Umbilical cord (tissue), 1 donor: ENCODE measurements at regions not wholly inside any gene's neighbourhood (a gene's known extent, or its start where the extent isn't known, plus 50 kb on each side); places are given as distances from the start of the nearest gene placed in this dataset.
A peak's percentile ranks its signal among the peaks of the same experiment; 100 is the strongest.
"Not testable (repeated sequence)": the region's sequence is repeated elsewhere in the genome, so short reads cannot be mapped to it uniquely, and the experiment has no call there.

Source experiments
- DNase-seq: peaks from one replicate; pipeline ENCODE4 v3.0.0-alpha.2; 2015; ENCODE audit warnings: low spot score

DNA sequence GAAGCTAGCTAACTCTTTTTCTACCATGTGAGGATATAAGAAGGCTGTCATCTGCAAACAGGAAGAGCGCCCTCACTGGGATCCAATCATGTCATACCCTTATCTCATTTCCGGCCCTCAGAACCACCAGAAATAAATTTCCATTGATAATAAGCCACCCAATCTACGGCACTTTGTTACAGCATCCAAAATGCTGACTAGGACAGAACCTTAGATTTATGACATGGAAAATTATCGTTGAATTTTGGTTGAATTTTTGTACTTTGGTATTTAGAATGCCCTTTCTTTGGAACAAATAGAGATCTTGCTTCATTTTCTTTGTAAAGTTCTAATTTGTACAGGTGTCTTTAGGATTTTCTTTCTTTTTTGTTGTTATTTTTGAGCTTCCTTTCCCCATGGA, 53.3 kb upstream of the CYLC2 start:
- DNase-seq, result no peak

DNA sequence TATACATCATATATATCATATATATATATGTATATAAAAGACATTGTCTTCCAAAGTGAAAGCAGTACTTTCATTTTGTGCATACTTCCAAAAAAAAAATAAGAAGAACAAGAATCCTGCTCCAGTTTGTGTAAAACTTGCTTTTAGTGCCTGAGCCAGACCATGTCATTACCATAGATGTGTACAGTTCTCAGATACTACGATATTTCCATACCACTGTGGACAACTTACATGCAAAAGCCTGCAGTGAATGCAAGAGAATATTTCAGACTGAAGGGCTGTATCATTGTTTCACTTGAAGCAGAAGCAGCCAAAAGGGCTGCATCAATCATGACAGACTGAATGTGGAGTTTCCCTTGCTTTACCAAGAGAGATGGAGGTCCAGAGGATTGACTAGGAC, 72.6 kb upstream of the CYLC2 start:
- DNase-seq, result no peak

DNA sequence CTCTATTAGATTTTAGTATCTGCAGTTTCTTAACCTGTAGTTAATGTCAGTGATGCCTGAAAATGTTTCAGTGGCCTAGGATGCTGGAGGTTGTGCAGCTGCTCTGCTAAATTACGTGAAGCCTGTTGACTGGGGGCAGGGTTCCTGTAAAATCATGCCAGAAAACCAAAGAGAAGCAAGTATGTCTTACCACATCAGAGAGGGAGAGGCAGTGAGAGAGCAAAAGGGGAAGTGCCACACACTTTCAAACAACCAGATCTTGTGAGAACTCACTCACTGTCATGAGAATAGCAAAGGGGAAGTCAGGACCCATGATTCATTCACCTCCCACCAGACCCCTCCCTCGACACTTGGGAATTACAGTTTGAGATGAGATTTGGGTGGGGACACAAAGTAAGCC, 83.9 kb upstream of the CYLC2 start:
- DNase-seq, result no peak

DNA sequence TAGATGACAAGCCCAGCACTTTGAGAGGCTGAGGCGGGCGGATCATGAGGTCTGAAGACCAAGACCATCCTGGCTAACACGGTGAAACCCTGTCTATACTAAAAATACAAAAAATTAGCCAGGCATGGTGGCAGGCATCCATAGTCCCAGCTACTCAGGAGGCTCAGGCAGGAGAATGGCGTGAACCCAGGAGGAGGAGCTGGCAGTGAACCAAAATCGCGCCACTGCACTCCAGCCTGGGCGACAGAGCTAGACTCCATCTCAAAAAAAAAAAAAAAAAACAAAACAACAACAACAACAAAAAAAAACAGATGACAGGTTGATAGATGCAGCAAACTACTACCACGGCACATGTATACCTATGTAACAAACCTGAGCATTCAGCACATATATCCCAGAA, 89.3 kb upstream of the CYLC2 start:
- not testable (repeated sequence) for DNase-seq

DNA sequence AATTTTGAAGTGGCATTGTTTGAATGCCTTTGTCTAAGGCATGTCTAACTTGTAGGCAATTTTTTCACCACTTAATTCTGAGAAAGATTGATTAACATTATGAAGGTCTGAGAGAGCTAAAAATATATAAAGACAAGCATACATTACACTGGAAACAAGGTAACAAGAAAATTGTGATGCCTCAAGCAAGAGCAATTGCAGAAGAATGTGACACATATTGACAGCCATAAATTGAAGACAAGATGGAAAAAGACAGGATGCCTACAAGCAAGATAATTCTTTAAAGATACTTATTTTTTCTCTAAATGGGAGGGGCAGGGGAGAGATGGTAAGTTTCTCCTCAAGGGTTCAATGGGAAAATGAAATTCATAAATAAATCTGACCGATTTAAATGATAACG, 103.1 kb upstream of the CYLC2 start:
- DNase-seq, result no peak

DNA sequence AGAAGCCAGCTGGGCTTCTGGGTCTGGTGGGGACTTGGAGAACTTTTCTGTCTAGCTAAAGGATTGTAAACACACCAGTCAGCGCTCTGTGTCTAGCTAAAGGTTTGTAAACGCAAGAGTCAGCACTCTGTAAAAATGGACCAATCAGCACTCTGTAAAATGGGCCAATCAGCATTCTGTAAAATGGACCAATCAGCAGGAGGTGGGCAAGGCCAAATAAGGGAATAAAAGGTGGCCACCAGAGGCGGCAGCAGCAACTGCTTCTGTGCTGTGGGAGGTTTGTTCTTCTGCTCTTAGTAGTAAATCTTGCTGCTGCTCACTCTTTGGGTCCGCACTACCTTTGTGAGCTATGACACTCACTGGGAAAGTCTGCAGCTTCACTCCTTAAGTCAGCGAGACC, 106.4 kb upstream of the CYLC2 start:
- DNase-seq, result not testable (repeated sequence)

DNA sequence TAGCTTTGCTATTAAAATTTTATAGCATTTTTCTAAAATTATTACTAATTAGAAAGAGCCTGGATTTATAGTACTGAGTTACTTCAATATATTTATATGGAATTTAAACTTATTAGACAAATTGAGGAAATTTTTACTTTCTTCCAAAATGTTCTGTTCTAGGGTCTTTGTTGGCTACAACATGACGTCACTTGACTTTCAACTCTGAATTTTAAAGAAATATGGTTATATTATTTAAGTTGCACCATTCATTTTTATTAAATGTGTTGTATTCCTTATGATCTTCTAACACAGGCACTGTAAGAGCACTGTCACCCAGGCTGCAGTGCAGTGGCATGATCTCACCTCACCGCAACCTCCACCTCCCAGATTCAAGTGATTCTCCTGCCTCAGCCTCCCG, 119.4 kb upstream of the CYLC2 start:
- no peak for DNase-seq

DNA sequence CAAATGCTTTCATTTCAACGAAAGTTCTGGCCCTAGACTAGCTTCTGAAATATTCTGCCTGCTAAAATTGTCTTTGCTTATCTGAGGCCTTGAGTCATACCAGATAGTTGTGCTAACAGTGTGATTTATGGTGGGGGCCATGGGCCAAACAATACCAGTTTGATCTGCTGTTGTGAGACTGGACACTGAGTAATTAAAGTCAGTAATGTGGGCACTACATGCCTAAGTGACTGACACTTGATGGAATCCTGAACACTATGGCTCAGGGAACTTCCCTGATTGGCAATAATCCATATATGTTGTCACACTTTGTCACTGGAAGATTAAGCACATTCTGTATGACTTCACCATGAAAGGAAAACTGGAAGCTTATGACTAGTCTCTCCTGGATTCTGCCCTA, 127.6 kb upstream of the CYLC2 start:
- DNase-seq, result peak; percentile 32

DNA sequence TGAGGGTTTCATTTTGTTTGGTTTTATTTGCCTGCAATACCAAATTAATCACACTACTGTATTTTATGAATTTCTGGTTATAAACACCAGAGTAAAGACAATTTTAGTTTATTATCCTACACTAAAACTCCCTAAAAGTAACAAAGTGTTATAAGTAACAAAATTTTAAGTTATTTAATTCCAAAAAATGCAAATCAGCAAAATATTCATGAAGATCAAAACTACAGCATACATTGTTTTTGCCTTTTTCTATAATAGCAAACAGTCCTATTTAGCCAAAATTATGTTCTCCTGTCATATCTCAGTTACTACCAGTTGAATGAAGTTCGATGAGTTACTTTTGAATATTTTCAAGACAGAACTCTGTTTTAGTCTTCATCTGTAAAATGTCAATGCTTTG, 132.7 kb upstream of the CYLC2 start:
- DNase-seq, result no peak

DNA sequence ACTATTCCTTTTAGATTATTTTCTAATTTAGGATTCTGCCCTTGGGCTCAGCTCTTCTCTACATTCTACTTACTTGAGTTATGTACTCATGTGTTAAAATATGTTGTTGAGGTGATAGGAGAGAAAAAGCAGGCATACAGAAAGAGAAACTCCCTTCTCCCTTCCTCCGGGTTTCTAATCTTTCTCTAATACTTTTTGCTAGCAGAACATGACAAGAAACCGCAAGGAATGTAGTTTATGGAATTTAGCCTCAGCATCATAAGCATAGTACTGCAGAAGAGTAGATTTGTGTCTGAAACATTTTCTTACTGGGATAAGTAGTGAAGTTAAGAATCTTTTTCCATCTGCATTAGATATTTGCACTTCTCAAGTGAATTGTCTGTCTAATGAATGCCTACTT, 139.5 kb upstream of the CYLC2 start:
- DNase-seq, result peak; percentile 98

DNA sequence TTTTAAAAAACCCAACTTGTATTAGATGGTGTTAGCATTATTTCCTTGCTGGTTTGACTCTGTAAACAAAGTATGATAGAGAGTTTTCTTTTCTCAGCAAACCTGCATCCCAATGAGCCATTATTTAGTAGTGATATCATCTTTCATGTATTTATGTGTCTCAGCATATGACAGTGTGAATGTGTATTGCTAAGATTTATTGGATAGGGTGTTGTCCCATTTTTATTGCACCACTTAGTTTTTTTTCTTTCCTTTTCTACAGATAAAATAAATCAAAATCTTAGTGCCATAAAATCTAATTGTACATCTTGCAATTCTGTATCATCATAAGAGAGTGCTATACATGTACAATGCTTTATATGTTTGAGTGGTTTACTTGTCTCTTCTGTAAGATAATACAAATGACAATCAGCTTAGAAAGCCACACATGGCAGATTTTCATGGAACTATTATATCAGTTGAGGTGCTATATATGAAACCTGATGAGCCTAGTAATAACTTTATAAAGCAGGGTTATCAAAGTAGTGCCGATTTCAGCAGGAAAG, 149.2 kb upstream of the CYLC2 start:
- no peak for DNase-seq

DNA sequence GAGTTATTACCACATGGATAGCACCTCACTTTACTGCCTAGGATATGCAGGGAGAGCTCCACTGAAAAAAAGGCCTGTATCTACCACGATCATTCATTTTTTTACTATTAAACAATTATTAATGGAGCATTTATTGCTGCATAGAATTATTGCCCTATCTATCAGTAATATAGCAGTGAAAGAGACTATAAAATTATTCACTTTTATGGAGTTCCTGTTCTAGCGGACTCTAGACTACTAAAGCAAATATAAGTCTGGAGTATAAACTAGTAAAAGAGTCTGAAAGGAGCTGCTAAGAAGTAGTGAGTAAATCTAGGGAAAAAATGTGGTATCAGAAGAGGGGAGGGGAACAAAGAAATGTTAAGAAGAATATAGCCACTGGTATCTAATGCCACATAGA, 150.4 kb upstream of the CYLC2 start:
- peak; percentile 31 for DNase-seq

DNA sequence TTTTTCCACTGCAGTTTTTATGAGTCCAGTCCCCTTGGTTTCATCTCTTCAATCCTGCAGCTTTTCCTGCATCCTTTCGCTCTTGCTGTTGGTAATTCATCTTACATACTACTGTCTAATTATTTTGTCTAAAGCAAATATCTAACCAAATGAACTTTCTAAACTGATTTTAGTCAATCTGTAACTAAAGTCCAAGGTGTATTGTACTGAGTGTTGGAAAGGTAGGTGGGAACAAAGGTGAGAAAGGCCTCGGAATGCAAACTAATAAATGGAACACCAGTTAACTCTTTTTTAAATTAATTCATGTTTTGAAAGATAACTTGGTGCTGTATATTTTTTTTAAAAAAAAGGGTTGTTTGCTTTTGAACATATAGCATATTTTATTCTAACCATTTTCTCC, 152.7 kb upstream of the CYLC2 start:
- no peak for DNase-seq

DNA sequence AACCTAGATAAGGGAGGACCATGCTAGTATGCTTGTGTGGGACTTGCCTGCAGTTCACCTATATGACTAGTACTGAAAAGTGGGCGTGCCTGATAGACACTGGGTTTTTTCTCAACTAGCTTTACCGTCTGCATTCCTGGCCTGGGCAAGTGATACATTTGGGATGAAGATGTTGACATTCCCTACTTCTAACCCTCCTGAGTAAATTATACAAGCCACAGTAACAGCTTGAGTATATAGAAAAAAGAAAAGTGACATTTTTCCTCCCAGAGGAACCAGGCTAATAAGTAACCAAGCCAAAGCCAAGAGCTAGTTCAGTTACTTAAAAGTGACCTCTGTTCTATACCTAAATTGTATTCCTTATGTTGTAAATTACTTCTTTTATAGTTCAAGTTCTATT, 153.8 kb upstream of the CYLC2 start:
- DNase-seq, result no peak

DNA sequence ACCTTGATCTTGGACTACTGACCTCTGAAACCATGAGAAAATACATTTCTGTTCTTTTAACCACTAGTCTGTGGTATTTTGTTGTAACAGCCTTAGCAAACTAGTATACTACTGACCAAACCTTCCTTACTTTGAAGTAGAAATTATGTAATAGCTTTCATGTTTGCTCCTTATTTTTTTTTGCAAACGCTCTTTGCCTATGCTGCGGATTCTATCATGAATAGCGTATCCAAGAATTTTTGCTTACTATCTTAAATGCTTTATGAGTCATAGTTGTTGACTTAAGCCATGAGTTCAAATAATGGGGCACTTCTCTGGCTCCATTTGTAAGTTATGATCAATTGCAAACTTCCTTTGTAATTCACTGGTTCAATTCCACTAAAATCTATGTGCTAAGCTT, 154.8 kb upstream of the CYLC2 start:
- no peak for DNase-seq

DNA sequence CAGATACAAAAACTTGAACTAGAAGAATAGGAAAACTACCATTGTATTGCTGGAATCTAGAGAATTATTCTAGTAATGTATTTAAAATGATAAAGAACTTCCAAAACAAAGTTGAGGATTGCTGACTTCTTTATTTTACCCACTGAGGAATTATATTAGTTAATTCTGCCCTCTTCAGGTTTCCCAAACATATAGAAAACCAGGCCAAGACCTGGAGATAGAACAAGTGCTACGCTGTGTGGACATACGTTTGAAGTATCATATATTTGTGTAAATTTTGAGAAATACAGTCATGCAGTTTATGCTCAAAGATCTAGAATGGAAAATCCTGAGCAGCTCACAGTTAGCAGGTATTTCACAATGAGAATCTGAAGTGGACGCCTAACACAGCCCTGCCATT, 162.3 kb upstream of the CYLC2 start:
- DNase-seq, result no peak

DNA sequence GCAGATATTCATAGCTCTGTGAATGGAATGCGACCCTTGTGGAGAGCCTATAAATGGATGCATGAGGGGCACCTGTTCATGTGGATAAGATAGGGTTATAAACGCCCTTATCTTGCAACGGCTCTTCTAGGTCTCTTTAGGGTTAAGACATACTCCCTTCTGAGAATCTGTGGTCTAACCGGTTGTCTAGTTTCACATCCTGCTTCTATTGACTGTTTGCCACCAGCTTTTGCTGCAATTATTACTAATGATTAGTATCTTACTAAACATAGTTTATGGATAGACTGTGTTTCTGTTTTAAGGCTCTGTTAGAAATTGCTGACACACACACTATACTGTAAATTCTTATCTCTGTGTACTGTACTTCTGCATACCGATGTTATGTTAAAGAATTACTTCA, 198.9 kb upstream of the CYLC2 start:
- no peak for DNase-seq

DNA sequence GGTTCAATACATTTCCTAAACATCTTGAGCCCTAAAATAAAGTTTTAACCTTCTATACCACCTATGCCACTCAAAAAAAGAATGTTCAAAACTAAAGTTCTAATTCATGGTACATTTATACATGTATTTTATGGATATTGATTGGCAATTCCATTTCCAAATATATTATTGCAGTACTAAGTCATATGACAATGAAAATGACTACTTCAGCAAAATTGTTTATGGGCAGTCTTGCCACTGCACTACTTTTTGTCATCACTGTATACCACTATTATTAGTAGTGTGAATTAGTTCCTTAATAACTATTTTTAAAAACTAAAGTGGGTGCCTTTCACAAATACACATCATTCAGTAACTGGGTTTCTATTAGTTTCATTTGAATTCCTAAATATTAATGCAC, 199.6 kb upstream of the CYLC2 start:
- DNase-seq, result no peak

DNA sequence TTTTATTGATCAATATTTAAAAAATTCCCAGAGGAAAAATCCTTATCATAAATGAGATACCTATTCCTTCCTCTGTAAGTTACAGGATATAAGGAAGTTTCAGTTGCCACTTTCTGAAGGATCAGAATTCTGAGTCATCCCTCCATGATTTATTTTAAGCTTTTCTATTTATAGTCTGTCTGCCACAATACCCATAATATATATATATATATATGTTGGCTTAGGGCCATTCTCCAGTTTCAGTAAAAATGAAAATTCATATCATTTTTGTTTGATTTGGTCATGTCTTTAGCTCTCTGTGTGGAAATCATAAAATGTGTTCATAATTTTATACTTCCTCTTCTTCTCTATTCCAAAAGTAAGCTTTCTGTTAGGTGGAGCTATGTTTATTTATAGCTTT, 215.8 kb upstream of the CYLC2 start:
- DNase-seq, result peak; percentile 28

DNA sequence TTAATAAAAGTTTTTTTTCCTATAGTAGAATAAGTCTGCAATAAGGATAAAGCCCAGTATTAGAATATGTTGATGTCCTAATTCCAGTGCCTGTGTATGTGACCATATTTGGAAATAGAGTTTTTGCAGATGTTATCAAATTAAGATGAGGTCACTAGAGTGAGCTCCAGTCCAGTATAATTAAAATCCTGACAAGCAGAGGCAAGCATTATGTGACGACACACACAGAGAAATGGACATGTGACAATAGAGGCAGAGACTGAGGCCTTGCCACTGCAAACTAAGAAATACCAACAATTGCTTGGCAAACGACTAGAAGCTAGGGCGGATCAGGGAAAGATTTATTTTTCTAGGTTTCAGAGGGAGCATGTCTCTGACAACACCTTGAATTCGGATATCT, 216.4 kb upstream of the CYLC2 start:
- peak; percentile 13 for DNase-seq

DNA sequence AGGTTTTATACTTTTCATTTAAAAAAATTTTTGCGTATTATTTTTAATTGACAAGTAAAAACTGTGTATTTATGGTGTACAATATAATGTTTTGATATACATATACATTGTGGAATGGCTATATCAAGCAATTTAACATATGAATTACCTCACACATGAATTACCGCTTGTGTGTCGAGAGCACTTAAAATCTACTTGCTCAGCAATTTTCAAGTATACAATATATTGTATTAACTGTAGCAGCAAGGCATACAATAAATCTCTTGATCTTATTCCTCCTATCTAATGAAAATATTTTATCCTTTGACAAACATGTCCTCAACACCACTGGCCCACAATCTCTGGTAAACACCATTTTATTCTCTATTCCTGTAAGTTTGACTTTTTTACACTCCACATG, 224.4 kb upstream of the CYLC2 start:
- DNase-seq, result no peak

DNA sequence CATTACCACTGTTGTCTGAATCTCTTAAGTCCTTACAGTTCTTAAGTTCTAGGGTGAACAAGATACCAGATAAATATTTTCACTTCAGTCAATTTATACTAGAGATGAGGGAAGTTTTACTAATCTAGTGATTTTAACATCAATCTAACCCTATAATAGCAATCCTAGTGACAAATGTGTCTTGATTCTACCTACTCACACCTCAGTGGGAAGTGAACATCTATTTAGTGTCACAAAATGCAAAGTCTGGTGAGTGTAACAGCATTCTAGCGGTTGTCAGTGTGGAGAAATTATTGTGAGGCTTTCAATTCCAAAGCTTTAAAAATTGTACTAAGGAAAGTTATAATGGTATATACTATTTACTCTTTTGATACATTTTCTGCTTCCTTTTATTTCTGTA, 225.8 kb upstream of the CYLC2 start:
- no peak for DNase-seq

DNA sequence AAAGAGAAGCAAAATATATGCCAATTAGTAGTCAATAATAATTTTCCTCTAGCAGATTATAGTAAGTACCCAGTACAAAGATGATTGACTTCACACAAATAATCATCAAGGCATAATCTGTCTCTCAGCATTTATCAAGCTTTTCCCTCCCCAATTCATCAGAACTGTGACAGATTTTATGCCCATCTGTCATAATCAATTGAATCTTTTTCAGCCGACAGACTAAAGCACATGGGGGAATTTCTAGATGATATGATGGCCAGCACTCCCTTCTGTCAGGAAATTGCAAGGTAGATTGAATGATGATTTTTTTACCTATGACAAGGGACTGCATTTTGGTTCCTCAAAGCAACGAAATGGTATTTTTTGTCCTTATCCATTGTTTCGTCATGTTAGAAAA, 227.1 kb upstream of the CYLC2 start:
- no peak for DNase-seq

DNA sequence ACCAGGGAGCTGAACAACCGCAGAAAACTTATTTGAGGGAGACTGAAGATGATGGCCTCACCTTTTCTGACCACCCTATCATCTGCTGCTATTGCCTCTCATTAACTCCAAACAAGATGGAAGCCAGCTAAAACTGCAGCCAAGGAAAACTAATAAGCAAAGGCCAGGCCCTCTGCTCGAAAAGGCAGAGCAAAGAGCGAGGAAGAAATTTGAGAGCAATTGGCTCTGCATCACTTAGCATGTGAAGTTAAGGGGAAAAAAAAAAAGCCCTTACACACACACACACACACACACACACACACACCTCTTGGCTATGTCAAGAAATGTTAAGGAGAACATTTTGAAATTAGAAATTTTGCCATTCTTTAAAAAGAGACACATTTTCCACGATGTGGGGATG, 228.1 kb upstream of the CYLC2 start:
- no peak for DNase-seq

DNA sequence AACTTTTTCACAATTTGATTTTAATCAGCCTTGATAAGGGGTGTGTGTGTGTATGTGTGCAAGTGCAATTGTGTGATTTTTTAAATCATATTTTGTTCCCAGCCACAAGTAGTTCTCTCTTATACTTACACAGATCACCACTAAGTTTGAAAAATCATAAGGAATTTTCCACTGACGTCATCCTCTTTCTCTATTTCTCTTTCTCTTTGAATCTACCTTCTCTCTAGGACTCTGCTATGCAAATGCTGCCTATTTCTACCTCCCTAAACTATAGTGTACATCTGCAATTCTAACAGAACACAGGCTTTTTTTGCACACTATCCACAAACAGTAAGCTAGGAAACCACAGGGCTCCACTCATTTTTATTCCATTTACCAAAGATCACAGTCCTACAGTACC, 254.6 kb upstream of the CYLC2 start:
- DNase-seq, result no peak
